GM19025 (cell line): ENCODE measurements at regions not wholly inside any gene's neighbourhood (a gene's known extent, or its start where the extent isn't known, plus 50 kb on each side); places are given as distances from the start of the nearest gene placed in this dataset.

Experiments
- ATAC-seq: cut with Tn5 transposase; IDR thresholded peaks from one replicate; pipeline ENCODE4 v1.9.1; 2021; ENCODE audit warnings: mild to moderate bottlenecking, low read depth, moderate library complexity; ENCODE audit not compliant: unreplicated experiment

GRCh38 chr7:106423821-106424475, 139.2 kb upstream of the NAMPT start:
- ATAC-seq = no peak

DNA sequence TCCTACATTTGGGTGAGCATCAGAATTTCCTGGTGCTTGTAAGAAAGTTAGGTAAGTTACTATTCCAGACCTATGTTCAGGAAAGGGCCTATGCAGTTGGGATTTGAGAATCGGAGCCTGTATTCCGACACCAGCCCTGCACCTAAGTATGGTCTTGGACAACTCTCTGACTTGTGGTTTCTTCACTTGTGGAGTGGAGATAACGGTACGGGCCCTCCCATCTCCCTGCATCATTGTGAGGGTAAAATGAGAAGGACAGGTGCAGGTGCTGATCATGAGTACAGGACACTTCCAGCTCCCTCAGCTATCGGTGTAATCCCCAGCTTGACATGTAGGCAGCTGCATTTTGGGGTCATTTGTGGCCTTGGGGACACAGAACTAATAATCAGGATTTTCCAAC, 138.3 kb upstream of the NAMPT start:
- no peak for ATAC-seq

- no peak for ATAC-seq
Observed at GRCh38 chr7:106421181-106421762, 136.5 kb upstream of the NAMPT start.

- ATAC-seq = no peak
Observed at GRCh38 chr7:106420736-106421135, 136.0 kb upstream of the NAMPT start.

- no peak for ATAC-seq
Observed at GRCh38 chr7:106420210-106420609, 135.4 kb upstream of the NAMPT start.

GRCh38 chr7:106419455-106420182, 134.8 kb upstream of the NAMPT start:
- ATAC-seq = no peak

GRCh38 chr7:106418526-106418925, 133.7 kb upstream of the NAMPT start:
- ATAC-seq = no peak

DNA sequence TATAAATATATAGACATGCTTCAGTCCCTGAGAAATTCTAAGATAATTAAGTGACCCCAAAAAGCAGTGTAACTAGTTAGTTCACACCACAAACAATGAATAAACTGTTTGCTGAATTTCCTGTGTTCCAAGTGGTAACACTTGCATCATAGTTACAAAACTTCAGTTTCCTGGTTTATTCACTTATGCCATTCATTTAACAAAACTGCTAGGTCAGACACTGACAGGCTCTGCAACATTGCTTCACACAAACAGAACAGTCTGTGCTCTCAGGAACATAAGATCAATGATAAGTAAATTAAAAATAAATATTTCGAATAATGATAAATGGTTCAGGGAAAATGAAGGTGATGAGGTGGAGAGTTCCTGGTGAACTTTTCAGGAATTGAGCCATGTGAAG, 133.3 kb upstream of the NAMPT start:
- no peak for ATAC-seq

- no peak for ATAC-seq
Observed at GRCh38 chr7:106417273-106417902, 132.6 kb upstream of the NAMPT start.

DNA sequence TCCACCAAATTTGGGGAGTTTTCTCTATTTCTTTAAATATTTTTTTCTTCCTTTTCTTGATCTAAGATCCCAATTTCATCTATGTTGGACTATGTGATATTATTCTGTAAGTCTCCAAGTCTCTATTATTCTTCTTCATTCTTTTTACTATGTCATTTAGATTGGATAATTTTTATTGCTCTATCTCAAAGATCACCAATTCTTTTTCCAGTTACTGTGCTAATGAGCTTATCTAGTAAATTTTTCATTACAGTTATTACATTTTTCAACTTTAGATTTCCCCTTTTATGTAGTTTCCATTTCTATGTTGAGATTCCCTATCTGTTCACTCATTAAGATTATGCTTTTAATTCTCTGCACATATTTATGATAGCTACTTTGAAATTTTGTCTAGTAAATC, 131.6 kb upstream of the NAMPT start:
- ATAC-seq = no peak

- no peak for ATAC-seq
Observed at GRCh38 chr7:106415433-106415832, 130.7 kb upstream of the NAMPT start.

DNA sequence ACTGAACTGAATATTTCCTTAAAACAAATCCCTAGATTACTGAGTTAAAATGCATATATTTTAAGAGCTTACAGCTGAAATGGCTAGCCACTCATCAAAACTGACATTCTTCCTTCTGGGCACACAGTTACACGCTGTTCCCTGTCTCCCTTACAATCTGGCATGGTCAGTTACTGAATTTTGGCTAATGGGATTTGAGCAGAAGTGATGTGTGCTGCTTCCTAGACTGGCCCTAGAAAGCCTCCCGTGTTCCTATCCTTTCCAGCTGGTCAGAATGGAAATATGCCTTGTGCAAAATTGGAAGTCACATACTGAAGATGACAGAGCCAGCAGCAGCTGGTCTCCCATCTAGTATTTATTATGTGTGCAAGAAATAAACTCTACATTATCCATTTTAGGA, 128.7 kb upstream of the NAMPT start:
- no peak for ATAC-seq

- ATAC-seq = no peak
Observed at GRCh38 chr7:106405697-106406141, 120.9 kb upstream of the NAMPT start.

DNA sequence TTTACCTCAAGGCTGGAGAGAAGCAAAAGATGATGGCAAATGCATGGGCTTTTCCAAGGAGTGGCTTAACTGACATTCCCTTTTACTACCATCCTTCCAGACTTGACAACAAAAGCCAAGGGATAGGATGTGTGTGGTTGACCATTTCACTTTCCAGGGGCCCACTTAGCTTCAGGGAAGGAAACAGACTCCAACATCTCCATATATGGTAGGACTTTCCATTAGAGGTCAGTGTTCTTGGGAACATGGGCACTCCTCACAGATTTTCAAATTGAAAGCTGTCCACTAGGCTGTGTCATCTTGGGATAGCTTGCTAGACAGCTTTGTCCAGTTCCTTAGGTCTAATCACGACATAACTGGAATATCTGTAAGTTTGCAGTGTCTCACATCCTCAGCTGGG, 118.1 kb upstream of the NAMPT start:
- no peak for ATAC-seq

GRCh38 chr7:106400923-106401322, 116.1 kb upstream of the NAMPT start:
- ATAC-seq = no peak

- no peak for ATAC-seq
Observed at GRCh38 chr7:106398786-106399185, 114.0 kb upstream of the NAMPT start.

DNA sequence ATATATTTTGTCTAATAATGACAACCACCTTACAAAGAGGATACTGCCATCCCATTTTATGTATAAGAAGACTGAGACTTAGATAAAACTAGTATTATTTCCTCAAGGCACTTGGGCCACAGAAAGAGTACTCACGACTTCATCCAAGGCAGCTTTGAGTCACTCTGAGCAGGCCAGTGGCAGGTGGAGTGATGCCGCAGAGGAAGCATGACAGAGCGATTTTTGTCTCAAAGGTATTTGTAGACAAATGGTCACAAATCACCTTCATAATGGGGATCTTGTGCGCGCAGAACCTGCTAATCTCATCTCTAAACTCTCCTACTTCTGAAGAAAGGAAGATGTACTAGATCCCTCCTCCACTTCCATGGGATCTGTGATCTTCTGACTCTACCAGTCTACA, 113.2 kb upstream of the NAMPT start:
- ATAC-seq = no peak

DNA sequence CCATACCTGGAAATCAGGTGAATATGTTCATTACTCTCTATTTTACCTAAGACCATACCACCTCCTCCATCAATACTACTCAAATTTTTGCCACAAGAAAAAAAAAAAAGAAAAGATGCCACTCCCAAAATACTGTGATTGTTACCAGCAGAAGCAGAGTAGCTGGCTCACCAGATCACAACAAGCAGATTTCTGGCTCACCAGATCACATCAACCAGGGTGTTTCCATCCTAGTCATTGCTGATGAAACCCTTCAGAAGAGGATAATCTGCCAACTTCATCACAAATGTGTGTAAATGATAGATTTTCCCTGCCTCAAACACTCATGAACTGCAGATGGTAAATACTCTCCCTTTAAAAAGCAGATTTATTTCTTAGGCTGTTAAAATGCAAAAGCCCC, 109.7 kb upstream of the NAMPT start:
- no peak for ATAC-seq

- ATAC-seq = no peak
Observed at GRCh38 chr7:106393564-106394251, 108.9 kb upstream of the NAMPT start.

DNA sequence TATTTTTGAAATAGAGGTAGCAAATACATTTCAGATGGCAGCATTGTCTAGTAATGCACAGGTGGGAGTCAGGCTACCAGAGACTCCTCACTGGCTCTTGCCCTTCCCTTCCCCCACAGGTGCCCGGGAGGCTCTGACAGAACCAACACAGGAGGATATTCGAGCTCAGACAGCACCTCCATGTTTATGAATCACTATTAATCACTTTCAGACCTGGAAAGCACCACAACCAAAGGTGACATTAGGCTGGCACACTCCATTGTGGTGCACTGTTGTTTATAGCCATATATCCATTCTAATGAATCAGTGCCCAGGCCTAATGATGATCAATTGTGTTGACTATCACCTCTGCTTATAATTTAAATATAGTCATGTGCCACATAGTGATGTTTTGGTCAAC, 107.8 kb upstream of the NAMPT start:
- ATAC-seq = no peak

GRCh38 chr7:106392144-106392543, 107.4 kb upstream of the NAMPT start:
- ATAC-seq = no peak
